Neuron (in vitro differentiated cells): ENCODE measurements at regions not wholly inside any gene's neighbourhood (a gene's known extent, or its start where the extent isn't known, plus 50 kb on each side); places are given as distances from the start of the nearest gene placed in this dataset.

Experiments used
- H2AFZ ChIP-seq: one replicate; pipeline ENCODE4 v1.6.1; 2013; ENCODE audit warnings: low read depth, mild to moderate bottlenecking, inconsistent platforms, low read length, moderate library complexity
- H3K27me3 ChIP-seq: one replicate; pipeline ENCODE4 v1.6.1; 2013; ENCODE audit warnings: low read length; ENCODE audit not compliant: insufficient read depth
- H3K36me3 ChIP-seq: one replicate; pipeline ENCODE4 v1.6.1; 2013; ENCODE audit warnings: low read length; ENCODE audit not compliant: insufficient read depth
- H3K4me1 ChIP-seq: one replicate; pipeline ENCODE4 v1.6.1; 2013; ENCODE audit warnings: low read length; ENCODE audit not compliant: insufficient read depth
- H3K4me3 ChIP-seq: 2 replicates; pipeline ENCODE4 v1.5.1; 2013; ENCODE audit warnings: mild to moderate bottlenecking, low read length, moderate library complexity
- H3K9me3 ChIP-seq: one replicate; pipeline ENCODE4 v1.6.1; 2013; ENCODE audit warnings: low read length

DNA sequence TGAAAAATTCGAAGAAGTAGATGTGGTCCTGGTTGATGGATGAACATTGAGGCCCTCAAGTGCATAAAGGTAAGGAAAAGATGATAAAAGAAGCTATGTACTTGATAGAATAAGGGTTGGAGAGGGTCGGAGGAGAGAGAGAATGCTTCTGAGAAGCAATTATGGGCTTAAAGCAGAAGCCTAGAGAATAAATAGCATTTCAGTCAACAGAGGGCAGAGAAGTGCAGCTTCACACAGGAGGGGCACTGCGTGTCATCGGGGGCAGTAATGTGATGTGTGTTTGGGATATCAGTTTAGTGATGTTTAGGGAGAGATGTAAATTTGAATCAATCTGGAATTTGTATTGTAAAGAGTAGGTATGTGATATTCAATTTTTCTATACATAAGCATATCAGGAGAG is 334.5 kb downstream of the PIK3C3 start:
- Histone ChIP-seq H3K9me3 (no peaks in the 10 kb centered on the region), H3K4me1 (peaks cover 19% of the 10 kb centered on the region), H3K36me3 (no peaks in the 10 kb centered on the region), H3K27me3 (no peaks in the 10 kb centered on the region), H3K4me3 (no peak overlapping the region), H2AFZ (no peak overlapping the region)

DNA sequence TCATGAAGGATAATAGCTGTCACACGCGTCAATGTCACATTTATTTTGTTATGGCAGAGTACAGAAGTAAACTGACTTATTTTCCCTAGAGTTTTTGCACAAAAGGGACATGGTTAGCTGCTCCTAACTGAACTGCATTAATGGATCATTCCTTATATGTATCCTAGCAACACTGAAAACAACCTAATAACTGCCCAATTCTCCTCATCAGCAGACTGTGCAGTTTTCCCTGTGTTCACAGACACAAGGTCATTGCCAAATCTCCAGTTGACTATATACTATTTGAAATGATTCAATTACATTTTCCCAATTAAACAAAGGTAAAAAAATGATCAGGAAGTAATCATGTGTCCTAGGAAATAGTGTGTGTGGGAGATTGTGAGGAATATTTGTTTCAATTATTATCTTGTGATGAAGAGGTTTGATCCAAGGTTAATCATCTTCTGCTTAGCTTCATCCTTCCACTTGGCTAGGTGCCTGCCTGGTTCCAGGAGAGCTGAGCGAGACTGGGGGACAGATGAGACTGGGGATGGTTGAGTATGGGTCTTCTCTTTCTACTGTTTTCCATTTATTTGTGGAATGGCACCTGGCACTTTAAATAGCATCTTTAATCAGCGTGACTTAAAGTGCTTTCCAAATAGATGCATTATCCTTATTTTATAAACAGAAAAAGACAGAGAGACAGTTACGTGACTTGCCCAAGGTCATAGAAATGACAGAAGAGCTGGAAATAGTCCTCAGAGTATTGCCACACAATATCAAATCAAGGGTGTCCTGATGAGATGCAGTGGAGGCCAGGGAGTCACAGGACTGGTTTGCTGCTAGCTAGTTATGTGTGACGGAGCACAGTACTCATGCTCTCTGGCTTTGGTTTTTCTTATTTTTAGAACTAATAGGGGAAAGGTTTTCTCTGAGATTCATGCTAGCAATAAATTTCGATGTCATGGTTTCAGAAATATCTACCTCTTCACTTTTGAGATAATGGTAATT is 335.6 kb downstream of the PIK3C3 start:
- no peaks in the 10 kb centered on the region for H3K9me3 ChIP-seq
- peaks cover 19% of the 10 kb centered on the region for H3K4me1 ChIP-seq
- H3K27me3 ChIP-seq = no peaks in the 10 kb centered on the region
- no peak overlapping the region for H2AFZ ChIP-seq
- no peak overlapping the region for H3K4me3 ChIP-seq
- no peaks in the 10 kb centered on the region for H3K36me3 ChIP-seq

DNA sequence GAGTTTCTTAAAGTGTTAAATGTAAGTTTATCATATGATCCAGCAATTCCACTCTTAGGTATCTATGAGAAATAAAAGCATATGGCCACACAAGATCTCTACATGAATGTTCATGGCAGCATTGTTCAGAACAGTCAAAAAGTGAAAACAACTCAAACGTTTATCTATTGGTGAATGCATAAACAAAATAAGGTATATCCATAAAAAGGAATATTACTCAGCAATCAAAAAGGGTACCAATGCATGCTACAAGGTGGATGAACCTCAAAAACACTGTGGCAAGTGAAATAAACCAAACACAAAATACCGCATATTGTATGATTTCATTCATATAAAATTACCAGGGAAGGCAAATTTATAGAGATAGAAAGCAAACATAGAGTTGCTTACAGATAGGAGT is 337.6 kb downstream of the PIK3C3 start:
- no peaks in the 10 kb centered on the region for H3K36me3 ChIP-seq
- H3K4me3 ChIP-seq = no peak overlapping the region
- H3K9me3 ChIP-seq = no peaks in the 10 kb centered on the region
- H3K27me3 ChIP-seq = no peaks in the 10 kb centered on the region
- H3K4me1 ChIP-seq = peaks cover 22% of the 10 kb centered on the region
- no peak overlapping the region for H2AFZ ChIP-seq

DNA sequence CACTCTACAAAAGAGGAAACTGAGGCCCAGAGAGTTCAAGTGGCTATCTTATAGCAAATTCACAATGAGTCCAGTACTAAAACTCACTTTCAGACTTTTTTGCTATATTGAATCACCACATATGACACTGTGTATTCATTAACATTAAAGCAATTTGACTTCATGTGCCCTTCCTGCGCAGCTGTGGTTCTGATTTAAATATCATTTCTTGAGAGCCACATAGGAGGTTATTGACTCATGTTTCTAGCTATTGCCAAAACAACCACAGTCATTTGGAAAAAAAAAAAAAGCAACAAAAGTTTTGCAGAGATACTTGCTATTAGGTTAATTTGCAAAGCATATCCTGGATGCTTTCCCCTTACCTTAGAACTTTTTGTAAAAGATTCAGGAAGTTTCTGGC is 341.2 kb downstream of the PIK3C3 start:
- Histone ChIP-seq H3K36me3 (no peaks in the 10 kb centered on the region), H3K27me3 (no peaks in the 10 kb centered on the region), H3K4me1 (peaks cover 11% of the 10 kb centered on the region), H3K9me3 (no peaks in the 10 kb centered on the region), H3K4me3 (no peak overlapping the region), H2AFZ (no peak overlapping the region)

DNA sequence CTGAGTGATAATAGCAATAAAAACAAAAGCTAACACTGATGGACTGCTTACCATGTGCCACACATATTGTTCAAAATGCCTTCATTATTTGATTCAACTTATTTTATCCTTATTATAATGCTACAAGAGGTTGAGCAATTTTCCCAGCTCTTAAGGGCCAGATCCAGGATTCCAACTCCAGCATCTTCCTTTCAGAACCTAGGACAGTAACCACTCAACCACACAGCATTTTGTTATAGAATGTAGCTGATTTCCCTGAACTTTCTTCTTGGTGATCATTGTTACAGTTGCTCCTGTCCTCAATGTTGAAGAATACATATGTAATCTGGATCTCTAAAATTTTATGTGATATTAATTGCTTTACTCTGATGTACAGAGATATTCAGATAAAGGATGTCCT is 341.7 kb downstream of the PIK3C3 start:
- Histone ChIP-seq H3K27me3 (no peaks in the 10 kb centered on the region), H3K9me3 (no peaks in the 10 kb centered on the region), H3K4me1 (peaks cover 9% of the 10 kb centered on the region), H2AFZ (no peak overlapping the region), H3K36me3 (no peaks in the 10 kb centered on the region), H3K4me3 (no peak overlapping the region)

DNA sequence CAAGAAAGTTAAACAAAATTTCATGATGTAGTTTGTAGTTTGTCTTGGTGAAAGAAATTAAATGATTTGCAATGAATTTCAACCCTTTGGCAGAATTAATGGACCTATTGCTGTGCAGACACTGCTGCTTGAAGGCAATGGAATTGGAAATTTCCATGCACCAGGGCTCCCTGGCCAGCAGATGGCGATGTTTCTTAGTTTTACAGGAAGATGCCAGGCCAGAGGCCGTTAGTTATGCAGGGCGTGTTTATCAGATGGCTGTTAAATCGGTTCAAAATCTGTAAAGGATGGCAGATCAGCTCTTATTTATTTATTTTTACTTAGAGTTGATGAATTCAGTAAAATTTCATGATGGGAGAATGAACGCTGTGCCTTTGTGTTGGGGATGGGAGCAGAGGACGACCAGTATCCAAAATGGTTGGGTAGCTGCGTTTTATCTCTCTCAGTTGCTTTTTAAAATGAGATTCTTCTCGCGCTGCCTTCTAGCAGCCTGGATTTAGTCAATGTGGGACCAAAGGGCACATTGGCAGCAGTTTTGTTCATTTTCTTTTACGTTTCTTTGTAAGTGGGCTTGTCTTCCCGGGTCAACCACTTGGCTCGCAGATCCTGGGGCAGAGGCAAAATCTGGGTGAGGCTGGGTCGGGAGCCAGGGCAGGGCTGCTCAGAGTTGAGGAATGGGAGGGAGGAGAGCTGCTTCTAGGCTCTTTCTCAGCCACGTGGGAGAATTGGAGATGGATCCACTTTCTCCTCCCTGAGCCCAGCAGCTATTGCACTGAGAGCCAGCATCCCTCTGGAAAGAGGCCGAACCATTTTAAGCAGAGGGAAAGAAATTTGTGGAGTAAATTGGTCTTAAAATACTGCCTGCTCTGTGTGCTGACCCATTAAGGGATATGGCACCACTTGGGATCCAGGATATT is 344.0 kb downstream of the PIK3C3 start:
- no peaks in the 10 kb centered on the region for H3K36me3 ChIP-seq
- H2AFZ ChIP-seq = peak overlapping the region; percentile 78
- peaks cover 9% of the 10 kb centered on the region for H3K4me1 ChIP-seq
- H3K4me3 ChIP-seq = no peak overlapping the region
- H3K9me3 ChIP-seq = no peaks in the 10 kb centered on the region
- H3K27me3 ChIP-seq = no peaks in the 10 kb centered on the region

DNA sequence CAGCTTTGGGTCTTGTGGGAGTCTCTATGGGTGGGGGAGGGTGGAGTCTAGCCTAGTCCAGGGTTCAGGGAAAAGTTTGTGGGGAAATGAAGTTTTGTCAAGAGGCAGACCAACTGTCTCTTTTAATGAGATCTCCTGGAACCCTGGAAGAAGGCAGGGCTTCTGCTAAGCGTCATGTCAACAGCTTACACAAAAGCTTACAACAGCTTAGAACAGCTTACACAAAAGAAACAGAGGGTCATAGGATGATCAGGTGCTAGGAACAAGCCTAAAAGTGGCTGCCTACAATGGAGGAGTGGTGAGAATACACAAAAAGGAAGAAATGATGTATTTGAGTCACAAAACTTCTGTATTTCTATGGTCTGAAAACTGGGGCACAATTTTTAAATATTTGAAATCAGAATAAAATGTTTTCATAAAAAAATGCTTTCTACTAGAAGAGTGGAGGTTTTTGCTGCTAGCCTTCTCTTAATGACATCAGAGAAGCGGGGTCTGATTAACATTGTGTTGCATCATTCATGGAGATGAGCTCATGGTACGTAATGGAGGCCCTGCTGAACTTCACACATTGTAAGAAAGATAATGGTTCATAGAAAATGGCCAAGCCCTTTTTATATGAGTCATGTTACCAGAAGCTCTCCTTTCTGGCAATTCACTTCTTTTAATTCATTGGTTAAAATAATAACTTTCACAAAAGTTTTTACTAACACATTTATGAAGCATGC is 351.0 kb downstream of the PIK3C3 start:
- no peak overlapping the region for H2AFZ ChIP-seq

DNA sequence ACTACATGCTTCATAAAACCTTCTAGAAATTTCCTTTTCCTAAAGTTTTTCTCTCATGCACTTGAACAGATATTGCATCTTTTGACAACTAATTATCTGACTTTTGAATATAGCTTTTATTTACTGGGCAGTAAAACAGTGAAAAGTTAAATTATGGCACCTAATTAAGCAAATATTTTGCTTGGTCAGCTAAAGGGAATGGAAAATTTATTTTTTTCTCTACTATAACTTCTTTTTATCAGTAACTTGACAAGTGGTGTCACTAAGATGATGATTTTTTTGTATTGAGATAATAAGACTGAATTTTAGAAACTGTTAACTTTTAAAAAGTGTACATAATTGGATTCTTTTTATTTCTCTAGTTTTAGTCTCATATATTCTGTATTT is 351.6 kb downstream of the PIK3C3 start:
- Histone ChIP-seq H3K9me3 (no peaks in the 10 kb centered on the region), H2AFZ (no peak overlapping the region), H3K27me3 (no peaks in the 10 kb centered on the region), H3K4me1 (peaks cover 6% of the 10 kb centered on the region), H3K36me3 (no peaks in the 10 kb centered on the region), H3K4me3 (no peak overlapping the region)

More for the DNA sequence above, 351.0 kb downstream of the PIK3C3 start:
- no peaks in the 10 kb centered on the region for H3K36me3 ChIP-seq
- H3K9me3 ChIP-seq = no peaks in the 10 kb centered on the region
- peaks cover 6% of the 10 kb centered on the region for H3K4me1 ChIP-seq
- H3K27me3 ChIP-seq = no peaks in the 10 kb centered on the region
- H3K4me3 ChIP-seq = no peak overlapping the region

DNA sequence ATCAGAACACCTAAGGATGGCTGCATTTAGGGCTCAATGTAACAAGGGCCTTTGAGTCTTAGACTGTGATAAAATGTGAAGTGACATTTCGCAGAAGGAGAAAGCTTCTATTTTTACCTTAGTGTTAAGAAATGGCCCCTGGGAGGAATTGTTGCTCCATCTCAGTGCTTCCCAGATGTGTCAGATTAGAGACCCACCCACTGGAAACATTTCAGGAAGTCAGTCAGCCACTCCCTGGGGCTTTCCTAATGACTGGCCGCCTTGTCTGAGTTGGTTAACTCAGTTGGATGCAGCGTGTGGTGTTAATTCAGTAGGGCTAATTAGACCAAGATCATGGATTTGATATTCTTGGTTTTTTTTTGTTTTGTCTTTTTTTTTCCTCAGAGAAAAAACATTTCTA is 355.9 kb downstream of the PIK3C3 start:
- H3K9me3 ChIP-seq = no peaks in the 10 kb centered on the region
- H3K36me3 ChIP-seq = no peaks in the 10 kb centered on the region
- no peak overlapping the region for H3K4me3 ChIP-seq
- peaks cover 3% of the 10 kb centered on the region for H3K4me1 ChIP-seq
- no peak overlapping the region for H2AFZ ChIP-seq
- H3K27me3 ChIP-seq = no peaks in the 10 kb centered on the region

DNA sequence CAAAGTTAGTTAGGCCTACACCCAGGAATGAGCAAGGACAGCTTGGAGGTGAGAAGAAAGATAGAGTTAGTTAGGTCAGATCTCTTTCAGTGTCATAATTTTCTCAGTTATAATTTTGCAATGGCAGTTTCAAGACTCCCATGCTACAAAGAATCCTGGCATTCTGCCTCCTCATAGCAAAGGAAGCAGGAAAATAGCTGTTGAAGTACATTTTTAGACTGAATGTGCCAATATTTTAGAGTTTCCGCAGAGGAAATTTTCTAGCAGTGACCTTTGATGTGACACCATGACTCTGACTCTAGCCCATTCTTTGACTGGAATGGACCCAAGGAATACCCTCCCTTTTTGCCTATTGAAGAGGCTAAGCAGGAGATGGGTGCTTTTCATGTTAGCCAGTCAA is 371.7 kb downstream of the PIK3C3 start:
- no peaks in the 10 kb centered on the region for H3K27me3 ChIP-seq
- H3K36me3 ChIP-seq = no peaks in the 10 kb centered on the region
- peaks cover 3% of the 10 kb centered on the region for H3K4me1 ChIP-seq
- no peak overlapping the region for H2AFZ ChIP-seq
- no peaks in the 10 kb centered on the region for H3K9me3 ChIP-seq
- H3K4me3 ChIP-seq = no peak overlapping the region

DNA sequence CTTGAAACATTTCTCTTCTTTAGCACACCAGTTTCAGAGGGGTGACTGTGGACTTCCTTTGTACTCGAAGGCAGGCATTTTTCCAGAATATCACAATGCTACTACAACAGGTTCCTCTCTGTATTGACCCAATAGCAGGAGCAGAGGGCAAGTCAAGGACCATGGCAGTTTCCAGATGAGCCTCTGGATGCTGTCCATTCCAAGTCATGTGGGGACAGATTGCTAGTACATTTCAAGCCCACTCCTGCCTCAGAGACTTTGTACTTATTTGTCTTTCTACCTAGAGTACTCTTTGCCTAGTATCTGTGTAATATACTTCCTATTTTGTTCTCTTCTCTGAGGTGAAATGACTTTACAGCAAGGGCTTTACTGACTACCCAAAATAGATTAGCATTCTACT is 373.9 kb downstream of the PIK3C3 start:
- H3K36me3 ChIP-seq = no peaks in the 10 kb centered on the region
- no peaks in the 10 kb centered on the region for H3K9me3 ChIP-seq
- peaks cover 3% of the 10 kb centered on the region for H3K4me1 ChIP-seq

DNA sequence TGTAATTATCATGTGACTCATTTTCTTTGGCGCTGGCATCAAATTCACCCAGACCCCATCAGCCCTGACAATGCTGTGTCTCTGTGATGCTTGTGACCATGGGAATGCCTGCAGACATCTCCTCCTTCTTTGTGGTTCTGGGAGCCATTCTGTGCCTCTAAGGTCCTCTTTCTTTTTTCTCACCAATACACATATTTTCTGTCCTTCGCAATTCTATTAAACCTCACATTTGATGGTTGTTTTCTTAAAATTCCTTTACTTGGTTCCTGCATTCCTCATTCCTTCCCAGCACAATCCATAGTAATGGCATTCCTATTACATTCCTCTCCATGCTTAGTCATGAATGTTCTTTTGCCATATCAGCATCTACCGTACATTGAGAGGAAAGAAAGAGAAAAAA is 375.3 kb downstream of the PIK3C3 start:
- no peaks in the 10 kb centered on the region for H3K9me3 ChIP-seq

More for the DNA sequence above, 373.9 kb downstream of the PIK3C3 start:
- Histone ChIP-seq H3K27me3 (no peaks in the 10 kb centered on the region), H3K4me3 (no peak overlapping the region), H2AFZ (no peak overlapping the region)

More for the DNA sequence above, 375.3 kb downstream of the PIK3C3 start:
- Histone ChIP-seq H3K27me3 (no peaks in the 10 kb centered on the region), H3K4me3 (no peak overlapping the region), H3K4me1 (peaks cover 3% of the 10 kb centered on the region), H3K36me3 (no peaks in the 10 kb centered on the region), H2AFZ (no peak overlapping the region)
